GM21367 (cell line): ENCODE measurements at regions not wholly inside any gene's neighbourhood (a gene's known extent, or its start where the extent isn't known, plus 50 kb on each side); places are given as distances from the start of the nearest gene placed in this dataset.

Experiments
- ATAC-seq: cut with Tn5 transposase; IDR thresholded peaks from one replicate; pipeline ENCODE4 v1.9.1; 2021; ENCODE audit not compliant: unreplicated experiment

DNA sequence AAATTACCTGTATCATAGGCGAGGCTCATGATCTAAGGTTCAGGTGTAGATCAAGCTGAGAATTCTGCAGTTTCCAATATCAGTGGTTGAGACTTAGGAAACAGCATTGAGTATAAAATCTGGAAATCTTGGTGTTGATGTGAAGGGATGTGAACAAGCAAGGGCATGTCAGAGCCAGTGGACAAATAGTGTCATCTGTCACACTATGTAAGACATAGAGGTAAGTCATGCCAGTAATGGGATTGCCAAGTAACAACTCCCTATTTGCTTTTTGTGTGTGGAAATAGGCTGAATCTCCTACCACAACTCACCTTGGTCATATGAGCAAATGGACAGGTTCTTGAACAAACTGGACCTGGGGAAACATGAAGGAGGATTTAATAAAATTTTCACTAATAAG lies 334.5 kb upstream of the EMCN start:
- ATAC-seq, result no peak

DNA sequence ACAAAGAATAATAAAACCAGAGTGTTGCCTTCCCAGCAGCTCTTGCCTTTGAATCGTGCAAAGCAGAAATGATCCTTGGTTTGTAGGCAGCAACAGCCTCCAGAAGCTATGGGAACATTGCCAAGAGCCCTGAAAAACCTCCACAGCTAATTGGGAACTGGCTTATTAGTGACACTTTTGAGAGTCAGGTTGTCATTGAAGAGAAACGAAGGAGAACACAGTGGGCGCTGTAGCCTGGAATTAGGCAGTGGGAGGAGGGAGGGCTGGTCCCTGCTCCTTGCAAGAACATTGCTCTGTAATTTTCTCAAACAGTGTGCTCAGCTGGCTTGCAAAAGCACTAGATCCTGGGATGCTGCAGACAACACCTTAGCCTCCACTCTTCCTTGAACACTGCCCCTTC lies 331.5 kb upstream of the EMCN start:
- ATAC-seq, result no peak

DNA sequence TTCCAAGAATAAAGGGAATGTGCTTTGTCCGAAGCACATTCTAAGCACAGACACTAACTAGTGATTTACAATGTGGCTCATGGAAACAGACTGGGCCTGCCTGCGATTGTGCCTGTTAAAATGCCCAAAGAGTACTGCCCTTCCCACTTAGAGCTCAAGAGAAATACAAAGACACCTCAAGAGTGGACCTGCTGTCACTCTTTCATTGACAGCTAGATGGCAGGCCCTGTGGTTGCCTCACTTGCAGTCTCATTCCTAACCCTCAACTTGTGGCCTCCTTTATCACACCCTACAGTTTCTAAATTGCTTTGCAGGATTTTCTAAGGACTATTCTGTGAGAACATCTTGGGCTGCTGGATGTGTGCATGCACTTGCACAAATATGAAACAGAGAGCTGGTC lies 331.0 kb upstream of the EMCN start:
- ATAC-seq, result peak; percentile 90

DNA sequence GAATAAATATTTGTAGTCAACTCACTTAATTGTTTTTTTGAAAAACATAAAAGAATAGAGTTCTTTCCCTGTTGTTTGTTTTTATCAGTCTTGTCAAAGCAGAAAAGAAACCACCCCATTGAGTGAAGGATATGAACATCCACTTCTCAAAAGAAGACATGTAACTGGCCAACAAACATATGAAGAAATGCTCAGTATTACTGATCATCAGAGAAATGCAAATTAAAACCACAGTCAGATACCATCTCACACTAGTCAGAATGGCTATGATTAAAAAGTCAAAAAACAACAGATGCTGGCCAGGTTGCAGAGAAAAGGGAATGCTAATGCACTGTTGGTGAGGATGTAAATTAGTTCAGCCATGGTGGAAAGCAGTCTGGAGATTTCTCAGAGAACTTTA lies 326.1 kb upstream of the EMCN start:
- no peak for ATAC-seq

DNA sequence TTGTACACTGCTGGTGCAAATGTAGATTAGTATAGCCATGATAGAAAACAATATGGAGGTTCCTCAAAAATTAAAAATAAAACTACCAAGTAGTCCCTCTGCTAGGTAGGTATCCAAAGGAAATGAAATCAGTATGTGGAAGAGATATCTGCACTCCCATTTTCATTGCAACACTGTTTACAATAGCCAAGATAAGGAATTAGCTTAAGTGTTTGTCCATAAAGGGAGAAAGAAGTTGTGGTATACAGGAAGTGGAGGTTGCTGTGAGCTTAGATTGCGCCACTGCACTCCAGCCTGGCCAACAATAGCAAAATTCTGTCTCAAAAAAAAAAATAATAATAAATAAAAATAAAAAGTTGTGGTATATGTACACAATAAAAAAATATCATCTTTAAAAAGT lies 325.0 kb upstream of the EMCN start:
- ATAC-seq, result no peak

DNA sequence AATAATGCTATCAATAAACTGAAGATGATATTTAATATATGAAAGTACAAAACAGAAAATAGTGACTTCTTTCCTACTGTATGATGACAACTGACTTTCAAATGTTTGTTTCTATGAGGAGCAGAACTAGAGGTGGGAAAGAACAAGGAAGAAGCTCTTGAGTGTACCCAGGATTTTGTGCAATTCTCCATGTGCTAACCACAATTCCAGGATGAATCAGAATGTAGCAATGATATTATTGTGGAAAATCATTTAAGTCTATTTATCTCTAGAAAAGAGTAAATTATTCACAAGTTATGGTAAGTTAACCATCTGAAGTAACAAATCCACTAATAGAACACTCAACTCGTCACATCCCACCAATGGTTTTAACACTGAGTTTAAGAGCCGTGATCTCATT lies 324.1 kb upstream of the EMCN start:
- ATAC-seq, result no peak

DNA sequence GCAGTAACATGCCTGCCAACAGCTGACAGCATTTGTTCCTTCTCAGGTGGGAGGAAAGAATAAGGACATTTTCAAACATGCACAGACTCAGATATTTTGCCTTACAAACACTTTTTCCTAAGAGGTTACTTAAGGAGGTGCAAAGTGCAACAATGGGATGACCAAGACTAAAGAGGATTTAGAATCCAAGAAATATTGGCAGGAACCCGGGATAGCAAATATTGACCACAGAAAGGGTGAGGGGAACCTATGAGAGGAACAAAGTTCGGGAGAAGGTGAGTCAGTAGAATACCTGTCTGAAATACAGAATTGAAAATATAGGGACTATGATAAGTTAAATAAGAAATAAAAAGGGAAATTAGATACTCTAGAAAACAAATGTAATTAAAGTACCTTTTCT lies 321.9 kb upstream of the EMCN start:
- no peak for ATAC-seq

DNA sequence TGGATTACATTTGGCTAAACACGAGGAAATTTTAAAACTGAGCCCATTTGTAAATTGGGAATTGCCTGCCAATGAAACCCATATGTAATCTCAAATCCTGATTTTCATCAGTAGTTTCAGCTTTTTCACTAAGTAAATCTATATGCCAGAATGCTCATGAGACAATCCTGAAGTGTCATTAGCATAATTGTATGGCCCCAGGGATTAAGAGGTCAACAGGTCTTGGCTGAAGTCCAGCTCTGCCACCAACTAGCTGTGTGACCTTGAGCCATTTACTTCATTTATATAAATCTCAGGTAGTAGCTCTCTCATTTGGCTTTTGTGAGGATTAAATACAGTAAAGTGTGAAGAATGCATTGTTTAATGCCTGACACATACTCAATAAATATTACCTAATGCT lies 320.5 kb upstream of the EMCN start:
- ATAC-seq, result no peak

DNA sequence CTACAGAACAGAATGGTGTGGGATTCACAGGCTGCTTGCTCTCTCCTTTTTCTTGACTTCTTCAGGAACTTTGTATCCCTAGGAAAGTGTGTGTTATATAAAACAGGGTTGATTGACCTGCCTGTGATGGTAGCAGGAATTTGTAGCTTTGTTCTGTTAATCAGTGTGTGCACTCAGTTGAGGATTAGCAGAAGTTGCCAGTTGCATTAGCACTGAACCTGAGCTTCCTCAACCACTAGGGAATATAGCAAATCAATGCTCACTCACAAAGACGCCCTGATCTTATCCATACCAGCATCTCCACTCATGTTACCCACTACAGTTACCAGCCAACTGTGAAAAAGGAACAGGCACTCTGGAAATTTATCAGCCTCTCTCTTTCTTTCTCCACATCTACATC lies 319.1 kb upstream of the EMCN start:
- no peak for ATAC-seq

DNA sequence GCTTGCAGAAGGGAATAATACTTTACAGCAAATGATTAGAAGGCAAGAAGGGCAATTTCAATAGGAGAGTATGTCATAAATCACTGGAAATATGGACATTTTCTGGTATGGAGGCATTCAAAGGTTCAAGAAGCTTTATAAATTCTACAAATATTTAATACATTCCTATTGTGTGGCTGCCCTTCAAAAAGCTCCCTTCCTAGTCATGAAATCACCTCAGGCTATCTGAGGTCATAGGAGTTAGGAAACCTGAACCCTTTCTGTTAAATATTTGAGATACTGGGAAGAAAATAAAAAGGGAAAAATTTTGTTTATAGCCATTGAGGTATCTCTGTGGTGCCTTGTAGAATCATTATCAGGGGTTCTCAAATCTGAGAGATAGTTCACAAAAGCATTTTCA lies 316.8 kb upstream of the EMCN start:
- no peak for ATAC-seq

DNA sequence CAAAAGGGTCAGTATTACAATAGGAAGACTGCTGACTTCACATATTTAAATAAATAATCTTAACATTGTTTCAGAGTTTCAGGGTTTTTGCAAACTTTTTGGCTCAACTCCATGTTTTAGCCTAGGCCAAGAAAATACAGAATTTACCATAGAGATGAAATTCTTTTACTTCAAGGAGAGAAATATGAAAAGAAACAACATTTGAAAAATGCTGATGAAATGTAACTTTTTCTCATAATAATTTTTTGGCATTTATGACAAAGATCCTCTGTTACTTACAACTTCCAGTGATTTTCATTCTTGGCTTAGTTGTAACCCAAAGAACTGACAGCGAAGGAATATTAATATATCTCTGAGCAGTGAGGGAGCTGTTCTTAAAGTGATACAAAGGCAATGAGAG lies 316.1 kb upstream of the EMCN start:
- no peak for ATAC-seq

DNA sequence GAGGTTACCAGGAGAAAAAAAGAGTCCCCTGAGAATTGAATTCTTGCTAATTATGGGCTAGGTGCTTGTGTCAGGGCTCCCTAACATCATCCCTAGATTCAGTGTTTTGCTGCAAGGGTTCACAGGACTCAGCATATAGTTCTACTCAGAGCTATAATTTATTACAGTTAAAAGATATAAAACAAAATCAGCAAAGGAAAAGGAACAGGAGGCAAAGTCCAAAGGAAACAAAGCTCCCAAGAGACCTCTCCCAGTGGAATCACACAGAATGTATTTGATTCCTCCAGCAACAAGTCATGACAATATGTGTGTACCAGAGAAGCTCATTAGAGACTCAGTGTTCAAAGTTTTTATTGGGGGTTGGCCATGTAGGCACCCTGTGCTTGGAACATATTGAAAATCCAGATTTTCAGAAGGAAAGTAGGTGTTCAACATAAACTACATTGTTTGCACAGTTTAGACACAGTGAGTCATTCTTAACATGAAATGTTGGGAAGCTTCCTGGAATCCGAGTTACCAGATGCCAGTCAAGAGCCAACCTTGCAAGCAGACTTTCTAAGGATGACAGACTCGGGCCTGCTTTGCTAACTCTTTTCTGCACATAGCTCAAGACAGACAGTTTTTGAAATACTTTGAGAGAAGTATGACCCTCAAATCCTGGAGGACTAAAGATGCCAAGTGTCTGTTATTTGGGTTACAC lies 311.3 kb upstream of the EMCN start:
- ATAC-seq, result no peak

DNA sequence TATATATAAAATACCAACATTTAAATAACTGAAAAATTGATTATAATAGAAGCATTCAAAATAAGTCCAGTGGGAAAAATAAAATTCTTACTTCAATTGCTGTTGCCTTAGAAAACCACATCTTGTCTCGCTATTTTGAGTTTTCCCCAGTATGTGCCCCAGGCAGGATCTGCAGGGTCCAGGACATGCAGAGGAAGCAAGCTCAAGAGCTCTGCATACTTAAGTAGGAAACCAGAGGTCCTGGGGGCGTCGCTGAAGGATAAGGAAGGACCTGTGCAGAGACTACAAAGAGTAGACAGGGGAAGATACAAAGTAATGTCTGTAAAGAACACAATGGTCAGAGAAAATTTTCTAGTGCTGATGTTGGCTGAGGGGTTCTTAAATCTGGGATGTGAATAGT lies 310.5 kb upstream of the EMCN start:
- no peak for ATAC-seq

DNA sequence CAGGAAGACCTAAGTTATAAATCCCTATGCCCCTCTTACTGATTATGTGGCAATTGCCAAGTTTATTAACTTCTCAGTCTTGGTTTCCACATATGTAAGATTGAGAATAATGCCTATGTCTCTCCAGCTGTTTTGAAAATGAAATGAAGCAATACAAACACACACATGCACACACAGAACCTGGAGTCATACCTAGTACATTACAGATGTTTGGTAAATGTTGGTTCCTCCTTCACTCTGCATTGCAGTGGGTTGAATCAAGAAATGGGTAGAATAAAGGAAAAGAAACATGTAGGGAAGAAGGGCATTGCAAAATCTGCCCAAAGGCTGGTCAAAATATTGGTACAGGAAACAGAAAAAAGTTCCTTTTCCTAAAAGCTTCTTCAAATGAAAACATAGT lies 309.9 kb upstream of the EMCN start:
- ATAC-seq, result no peak

DNA sequence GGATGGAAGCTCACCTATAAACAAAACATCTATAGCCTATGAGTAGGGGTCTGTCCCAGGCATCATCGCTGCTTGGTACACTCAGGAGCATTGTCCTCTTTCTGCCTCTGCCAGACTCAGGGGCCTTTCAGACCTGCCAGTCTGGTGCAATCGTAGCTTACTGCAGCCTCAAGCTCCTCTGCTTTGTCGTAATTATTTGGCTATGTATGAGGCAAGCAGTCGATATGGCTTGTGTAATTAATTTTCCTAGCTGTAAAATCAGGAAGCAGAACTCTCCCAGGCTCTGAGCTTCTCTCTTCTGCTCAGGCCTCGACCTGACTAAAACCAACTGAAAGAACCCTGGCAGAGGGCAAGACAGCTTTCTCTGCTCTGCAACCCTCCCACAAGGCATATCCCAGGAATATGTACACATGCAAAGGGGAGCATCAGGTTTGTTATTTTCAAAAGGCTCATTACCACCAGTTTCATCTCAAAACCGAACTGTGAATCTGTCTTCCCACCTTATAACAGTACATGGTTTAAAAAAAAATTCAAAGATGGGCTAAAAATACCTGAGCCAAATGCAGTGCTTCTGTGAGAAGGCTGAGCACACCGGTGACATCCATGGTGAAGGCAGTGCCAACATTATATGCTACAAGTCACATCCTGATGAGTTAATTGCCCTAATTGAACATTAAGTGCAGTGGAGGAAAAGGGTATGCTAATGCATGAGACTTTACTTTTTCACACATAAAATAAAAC lies 309.2 kb upstream of the EMCN start:
- no peak for ATAC-seq

DNA sequence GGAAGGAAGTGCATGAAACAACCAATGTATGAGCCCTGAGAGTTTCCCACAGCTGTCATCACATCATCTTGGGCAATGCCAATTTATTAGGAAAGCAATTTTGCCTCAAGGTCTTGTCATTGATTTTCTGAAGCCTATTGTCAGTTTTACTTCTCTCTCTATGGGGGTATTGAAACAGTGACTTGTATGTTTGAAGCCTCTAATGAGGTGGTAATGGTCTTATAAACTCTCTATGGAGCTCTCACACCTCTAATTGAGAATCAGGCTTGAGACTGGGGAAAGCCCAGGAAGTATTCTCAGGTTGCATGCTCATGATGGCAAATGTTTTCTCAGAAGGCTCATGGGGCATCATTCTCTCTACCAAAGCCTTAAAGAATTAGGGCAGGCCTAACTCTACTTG lies 308.2 kb upstream of the EMCN start:
- no peak for ATAC-seq

DNA sequence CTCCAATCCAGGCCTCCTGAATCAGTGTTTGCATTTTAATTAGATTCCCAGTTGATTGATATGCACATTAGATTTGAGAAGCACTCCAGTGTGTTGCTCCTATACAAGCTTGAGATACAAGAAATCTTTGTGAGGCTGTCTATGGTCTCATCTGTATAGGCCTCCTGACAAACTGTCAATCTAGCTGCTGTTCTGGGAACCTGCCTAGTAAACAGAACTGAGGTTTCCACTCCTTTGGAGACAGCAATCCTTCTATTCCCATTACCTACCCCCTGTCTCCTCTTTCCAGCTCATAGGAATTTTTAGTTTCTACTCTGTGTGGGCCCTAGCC lies 306.1 kb upstream of the EMCN start:
- ATAC-seq, result no peak

DNA sequence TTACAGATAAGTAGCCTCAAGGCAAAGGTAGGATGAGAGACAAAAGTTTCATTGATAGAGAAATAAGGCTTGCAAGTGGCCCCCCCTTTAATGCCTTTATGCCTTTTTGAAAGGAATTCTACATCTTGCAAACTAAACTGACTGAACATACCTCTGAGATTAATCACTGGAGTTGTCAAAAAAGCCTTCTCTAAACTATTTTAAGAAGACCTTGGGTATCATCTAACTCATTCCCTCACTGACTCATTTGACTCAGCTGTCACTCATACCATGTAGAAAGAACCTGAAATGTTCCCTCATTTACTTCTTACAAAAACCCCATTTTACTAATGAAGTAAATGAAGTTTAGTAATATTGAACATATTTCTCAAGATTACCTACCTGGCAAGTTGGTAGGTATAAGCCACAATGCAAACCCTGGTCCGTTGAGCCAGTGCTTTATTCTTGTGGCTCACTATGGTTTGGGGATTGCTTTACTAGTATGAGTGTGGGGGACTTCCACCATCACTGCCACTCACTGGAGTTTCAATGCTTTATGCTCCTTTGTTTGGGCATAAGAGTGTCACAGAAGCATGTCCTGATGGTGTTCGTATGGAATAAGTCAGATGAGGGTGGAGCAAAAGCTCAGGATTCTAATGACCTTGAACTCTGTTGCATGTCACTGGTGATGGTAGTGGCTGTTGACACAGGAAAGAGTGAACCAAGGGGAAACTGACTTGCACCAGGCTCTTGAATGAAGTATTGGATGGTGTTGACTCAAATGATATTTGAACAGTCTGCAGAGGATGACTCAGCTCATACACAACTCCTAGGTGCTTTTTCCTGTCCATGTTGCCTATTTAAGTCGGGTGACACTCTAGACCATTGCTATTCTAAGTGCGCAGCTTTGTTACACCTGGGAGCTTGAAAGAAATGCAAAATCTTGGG lies 305.5 kb upstream of the EMCN start:
- peak; percentile 65 for ATAC-seq

DNA sequence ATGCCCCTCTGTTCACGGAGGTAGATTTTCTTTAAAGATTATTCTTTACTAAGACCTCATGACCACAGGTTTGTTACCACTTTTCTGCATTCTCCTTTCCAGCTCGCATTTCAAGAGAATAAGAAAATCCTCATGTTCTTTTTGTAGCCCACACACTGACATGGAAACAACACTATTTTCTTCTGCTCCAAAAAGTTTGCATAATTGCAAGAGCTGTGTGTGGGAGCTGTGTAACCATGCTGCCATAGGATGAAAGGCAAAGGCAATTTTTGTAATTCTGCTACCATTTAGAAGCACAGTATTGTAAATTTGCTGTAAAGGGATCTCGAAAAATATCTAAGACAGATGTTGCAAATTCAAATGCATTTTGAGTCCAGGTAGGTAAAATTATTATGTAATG lies 302.4 kb upstream of the EMCN start:
- ATAC-seq, result no peak

DNA sequence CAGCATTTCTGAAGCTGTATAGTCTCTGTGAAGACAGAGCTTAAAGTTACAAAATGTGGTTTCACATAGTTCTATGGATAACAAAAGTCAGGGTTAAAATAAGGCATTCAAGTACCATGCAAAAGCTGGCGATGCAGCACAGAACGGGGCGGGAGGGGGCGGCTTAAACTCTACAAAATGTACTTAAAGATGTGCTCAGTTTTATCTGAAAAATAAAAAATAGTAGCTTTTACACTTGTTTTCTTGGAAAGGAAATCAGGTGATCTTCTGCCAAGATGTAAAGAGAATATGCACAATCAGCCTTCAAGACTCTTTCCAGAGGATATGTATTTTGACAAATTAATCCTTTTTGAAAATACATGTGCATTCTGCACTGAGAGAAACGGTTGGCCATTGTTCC lies 301.7 kb upstream of the EMCN start:
- no peak for ATAC-seq

DNA sequence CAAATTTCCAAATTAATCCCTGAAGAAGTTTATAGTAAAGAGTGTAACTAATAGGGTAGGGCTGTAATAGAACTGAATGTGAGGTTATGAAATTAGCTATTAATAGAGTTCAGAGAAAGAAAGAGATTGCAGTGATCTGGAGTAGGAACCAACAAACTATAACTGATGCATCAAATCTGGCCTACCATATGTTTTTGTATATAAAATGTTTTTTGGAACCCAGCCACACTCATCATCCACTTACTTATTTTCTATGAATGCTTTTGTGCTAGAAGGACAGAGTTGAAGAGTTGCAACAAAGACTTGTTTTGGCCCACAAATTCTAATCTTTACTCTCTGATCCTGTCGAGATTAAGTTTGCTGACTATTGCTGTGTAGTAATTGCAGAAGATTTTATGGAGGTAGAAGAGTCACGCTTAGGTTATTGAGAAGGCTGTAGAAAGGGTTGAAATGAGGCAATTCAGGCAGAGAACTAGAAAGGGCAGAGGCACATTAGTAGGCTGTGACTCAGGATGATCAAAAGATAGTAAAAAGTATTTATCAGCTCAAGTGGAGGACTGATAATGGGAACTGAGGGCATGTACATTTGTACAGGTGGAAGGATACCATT lies 298.7 kb upstream of the EMCN start:
- no peak for ATAC-seq

DNA sequence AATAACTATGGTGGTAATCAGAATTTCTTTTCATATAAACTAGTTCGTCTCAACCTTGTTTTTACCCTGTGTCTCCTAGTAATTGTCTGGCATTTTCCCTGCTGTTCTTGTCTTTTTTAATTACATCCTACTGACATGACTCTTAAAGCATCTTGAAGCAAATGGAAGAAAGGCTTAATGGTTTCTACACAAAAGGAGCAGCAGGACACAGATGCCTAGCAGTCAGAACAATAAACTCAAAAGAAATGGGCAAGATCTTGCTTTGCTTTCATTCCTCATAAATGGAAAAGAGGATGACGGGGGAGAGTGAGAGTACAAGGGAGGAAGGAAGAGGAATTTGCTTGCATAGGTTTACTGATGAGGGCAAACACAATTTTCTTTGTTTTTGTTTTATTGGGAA lies 293.2 kb upstream of the EMCN start:
- ATAC-seq, result no peak
